WERI-Rb-1 (cell line): ENCODE measurements at regions not wholly inside any gene's neighbourhood (a gene's known extent, or its start where the extent isn't known, plus 50 kb on each side); places are given as distances from the start of the nearest gene placed in this dataset.

Experiments
- DNase-seq: peaks from one replicate; pipeline ENCODE4 v3.0.0-alpha.2; 2020
- H3K27ac ChIP-seq: fragments of 250-450 bp; sonication (Bioruptor Pico); 2 replicates; pipeline ENCODE4 v1.5.1; 2020; ENCODE audit warnings: mild to moderate bottlenecking, moderate library complexity
- H3K27me3 ChIP-seq: fragments of 250-450 bp; sonication (Bioruptor Pico); 2 replicates; pipeline ENCODE4 v1.5.1; 2021; ENCODE audit warnings: mild to moderate bottlenecking, low read depth, moderate library complexity; ENCODE audit not compliant: insufficient read depth, severe bottlenecking
- H3K36me3 ChIP-seq: fragments of 250-450 bp; sonication (Bioruptor Pico); 2 replicates; pipeline ENCODE4 v1.5.1; 2020; ENCODE audit warnings: mild to moderate bottlenecking, moderate library complexity
- H3K4me3 ChIP-seq: 2 replicates; pipeline ENCODE4 v1.5.1; 2011; ENCODE audit warnings: low read depth, mild to moderate bottlenecking, control low read depth, low read length
- H3K9me3 ChIP-seq: fragments of 250-450 bp; sonication (Bioruptor Pico); 2 replicates; pipeline ENCODE4 v1.5.1; 2021; ENCODE audit warnings: mild to moderate bottlenecking, moderate library complexity; ENCODE audit not compliant: severe bottlenecking
- TF ChIP-seq, protein P1 (sequence below): IDR thresholded peaks from 2 replicates; pipeline ENCODE4 v1.5.1; 2011; ENCODE audit warnings: low read depth, mild to moderate bottlenecking, control low read depth, inconsistent platforms, low read length

DNA sequence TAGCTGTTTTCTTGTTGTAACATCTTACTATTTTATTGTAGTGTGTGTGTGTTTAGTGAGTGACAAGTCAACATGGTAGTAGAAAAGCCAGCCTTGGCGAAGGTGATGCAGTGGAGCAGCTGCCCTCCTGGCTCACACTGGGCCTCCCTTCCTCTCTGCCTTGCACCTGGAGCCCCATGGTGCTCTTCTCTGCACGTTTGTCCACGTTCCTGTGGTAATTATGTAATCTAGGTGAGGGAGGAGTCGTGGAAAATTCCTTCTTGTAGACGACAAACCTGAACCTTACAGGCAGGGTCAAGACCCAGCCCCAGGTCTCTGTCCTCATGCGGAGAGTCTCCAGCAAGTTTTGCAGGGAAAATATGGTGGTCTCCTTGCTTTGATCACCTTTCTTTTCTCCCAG, 348.3 kb upstream of the MKI67 start:
- Histone ChIP-seq H3K27me3 (no peaks in the 10 kb centered on the region), H3K27ac (no peak overlapping the region), H3K9me3 (no peaks in the 10 kb centered on the region), H3K36me3 (no peaks in the 10 kb centered on the region), H3K4me3 (no peak overlapping the region)
- no peak for DNase-seq
- TF ChIP-seq, protein P1, sequence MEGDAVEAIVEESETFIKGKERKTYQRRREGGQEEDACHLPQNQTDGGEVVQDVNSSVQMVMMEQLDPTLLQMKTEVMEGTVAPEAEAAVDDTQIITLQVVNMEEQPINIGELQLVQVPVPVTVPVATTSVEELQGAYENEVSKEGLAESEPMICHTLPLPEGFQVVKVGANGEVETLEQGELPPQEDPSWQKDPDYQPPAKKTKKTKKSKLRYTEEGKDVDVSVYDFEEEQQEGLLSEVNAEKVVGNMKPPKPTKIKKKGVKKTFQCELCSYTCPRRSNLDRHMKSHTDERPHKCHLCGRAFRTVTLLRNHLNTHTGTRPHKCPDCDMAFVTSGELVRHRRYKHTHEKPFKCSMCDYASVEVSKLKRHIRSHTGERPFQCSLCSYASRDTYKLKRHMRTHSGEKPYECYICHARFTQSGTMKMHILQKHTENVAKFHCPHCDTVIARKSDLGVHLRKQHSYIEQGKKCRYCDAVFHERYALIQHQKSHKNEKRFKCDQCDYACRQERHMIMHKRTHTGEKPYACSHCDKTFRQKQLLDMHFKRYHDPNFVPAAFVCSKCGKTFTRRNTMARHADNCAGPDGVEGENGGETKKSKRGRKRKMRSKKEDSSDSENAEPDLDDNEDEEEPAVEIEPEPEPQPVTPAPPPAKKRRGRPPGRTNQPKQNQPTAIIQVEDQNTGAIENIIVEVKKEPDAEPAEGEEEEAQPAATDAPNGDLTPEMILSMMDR = no peak

DNA sequence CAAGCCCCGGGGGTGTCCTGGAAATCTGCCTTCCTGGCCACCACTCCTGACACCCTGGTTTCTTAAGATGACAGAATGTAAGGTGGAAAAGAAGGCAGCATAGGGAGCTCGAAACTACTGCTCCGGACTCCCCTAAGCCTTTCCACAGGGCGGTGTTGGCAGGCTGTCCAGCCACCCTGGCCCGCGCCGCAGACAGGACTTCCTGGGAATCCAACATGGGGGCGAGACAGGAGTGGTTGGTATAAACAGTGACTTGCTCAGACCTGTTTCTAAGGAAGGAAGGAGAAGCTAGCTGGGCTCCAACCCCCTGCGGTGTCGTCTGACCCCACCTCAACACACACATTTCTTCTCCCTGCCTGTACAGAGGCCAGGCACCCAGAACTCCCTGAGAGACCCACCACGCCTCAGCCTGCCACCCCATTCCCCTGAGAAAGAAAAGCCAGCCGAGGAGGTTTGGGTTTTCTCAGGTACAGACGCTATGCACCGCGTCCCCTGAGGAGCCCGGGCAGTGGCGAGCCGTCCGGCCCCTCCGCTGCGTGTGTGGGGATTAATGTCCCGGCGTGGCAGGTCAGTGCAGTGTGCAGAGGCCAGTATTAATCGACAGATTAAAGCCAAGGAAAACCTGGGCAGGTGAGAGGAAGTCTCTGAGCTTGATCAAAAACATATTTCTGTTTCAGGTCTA, 349.6 kb upstream of the MKI67 start:
- no peak overlapping the region for H3K4me3 ChIP-seq
- TF ChIP-seq, protein P1 = no peak
- no peak overlapping the region for H3K27ac ChIP-seq
- H3K9me3 ChIP-seq = no peaks in the 10 kb centered on the region
- no peaks in the 10 kb centered on the region for H3K27me3 ChIP-seq
- H3K36me3 ChIP-seq = no peaks in the 10 kb centered on the region
- peak; percentile 56 for DNase-seq

DNA sequence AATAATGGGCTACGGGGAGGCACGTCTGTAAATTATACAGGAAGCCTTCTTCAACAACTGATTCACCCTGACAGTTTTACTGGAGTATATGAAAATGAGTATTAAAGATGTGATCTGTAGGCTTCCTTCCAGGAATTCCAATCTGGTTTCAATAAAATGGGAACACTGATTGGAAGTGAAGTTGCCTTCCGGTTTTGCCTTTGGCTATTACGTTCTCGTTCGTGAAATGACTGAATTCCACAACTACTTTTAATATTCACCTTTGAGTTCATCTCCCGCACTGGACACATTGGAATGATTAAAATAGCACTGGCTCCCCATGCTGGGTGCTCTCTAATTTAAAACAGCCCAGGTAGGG, 350.1 kb upstream of the MKI67 start:
- TF ChIP-seq, protein P1 = no peak
- DNase-seq = no peak
- no peaks in the 10 kb centered on the region for H3K9me3 ChIP-seq
- no peaks in the 10 kb centered on the region for H3K27me3 ChIP-seq
- H3K27ac ChIP-seq = no peak overlapping the region
- no peaks in the 10 kb centered on the region for H3K36me3 ChIP-seq
- no peak overlapping the region for H3K4me3 ChIP-seq

DNA sequence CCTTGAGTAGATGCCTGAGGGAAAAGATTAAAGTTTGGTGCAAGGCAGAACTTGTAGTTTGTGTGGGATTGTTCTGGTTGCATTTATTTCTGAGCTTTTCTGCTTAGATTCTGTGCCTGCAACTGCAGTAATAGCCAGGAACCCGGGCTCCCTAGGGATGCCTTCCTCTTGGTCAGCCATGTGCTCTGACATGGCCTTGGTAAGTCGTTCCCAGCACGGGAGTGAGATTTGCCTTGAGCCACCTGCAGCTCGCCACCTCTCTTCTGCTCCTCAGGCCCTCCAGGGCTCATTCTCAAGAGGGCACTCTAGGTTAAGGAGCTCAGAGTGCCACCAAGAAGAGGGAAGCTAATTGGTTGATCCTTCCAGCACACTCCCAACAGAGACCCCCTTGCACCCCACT, 350.6 kb upstream of the MKI67 start:
- no peak overlapping the region for H3K27ac ChIP-seq
- TF ChIP-seq, protein P1 = no peak
- H3K4me3 ChIP-seq = no peak overlapping the region
- DNase-seq = peak; percentile 56
- H3K36me3 ChIP-seq = no peaks in the 10 kb centered on the region
- no peaks in the 10 kb centered on the region for H3K9me3 ChIP-seq
- no peaks in the 10 kb centered on the region for H3K27me3 ChIP-seq

DNA sequence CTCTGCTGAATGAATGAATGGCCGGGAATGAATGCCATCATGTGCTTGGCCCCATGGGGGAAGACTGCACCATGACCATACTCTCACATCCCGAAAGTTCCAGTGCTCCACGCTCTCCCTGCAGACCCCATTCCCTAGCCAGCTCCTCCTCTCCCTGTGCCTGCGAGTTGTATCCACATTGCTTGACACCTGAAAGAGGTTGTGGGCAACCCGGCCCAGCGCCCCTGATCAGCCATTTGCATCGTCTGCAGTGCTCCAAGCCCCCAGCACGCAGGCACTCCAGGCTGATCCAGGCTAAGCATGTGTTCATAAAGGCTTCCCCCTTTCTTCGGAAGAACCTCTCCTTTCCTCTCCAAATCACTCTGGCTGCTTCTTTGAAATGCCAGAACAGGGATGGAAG, 354.4 kb upstream of the MKI67 start:
- DNase-seq = no peak
- H3K27me3 ChIP-seq = no peaks in the 10 kb centered on the region
- no peaks in the 10 kb centered on the region for H3K9me3 ChIP-seq
- TF ChIP-seq, protein P1 = no peak
- no peaks in the 10 kb centered on the region for H3K36me3 ChIP-seq
- no peak overlapping the region for H3K4me3 ChIP-seq
- no peak overlapping the region for H3K27ac ChIP-seq
